ENCODE measurements at regions not wholly inside any gene's neighbourhood (a gene's known extent, or its start where the extent isn't known, plus 50 kb on each side); places are given as distances from the start of the nearest gene placed in this dataset.

GRCh38 chr2:195410074-195410671, 246.9 kb upstream of the SLC39A10 start (continued):
- TF ChIP-seq NR2C1 (IDR thresholded peaks at IDR 0.05) = peak; percentile 70
- TF ChIP-seq ZNF622 (IDR thresholded peaks at IDR 0.05) = no peak
- 0 out of 2 replicates have a peak, but pooled peaks have one; percentile 42 for TF ChIP-seq DPF2 (IDR thresholded peaks at IDR 0.05)
- peak; percentile 51; the same call in 1 of the 2 replicates for TF ChIP-seq IKZF1 (conservative IDR thresholded peaks at IDR 0.05)
- no peak for TF ChIP-seq ETV6 (conservative IDR thresholded peaks at IDR 0.05 in 1 of 2, IDR thresholded peaks at IDR 0.05 in 1 of 2; ENCODE audit: borderline replicate concordance in 1 of 2, low read depth in 1 of 2)
- TF ChIP-seq RELB (IDR thresholded peaks at IDR 0.05; ENCODE audit: low read depth) = peak; percentile 26; the same call in 1 of the 2 replicates
- TF ChIP-seq EP300 (IDR thresholded peaks at IDR 0.05; ENCODE audit: borderline replicate concordance in 1 of 2, control insufficient read depth in 1 of 2, low read depth in 2 of 2, low read length in 2 of 2) = peak; percentile 68 to 83; a peak in 3 of 4 replicates
- peak; percentile 77 for TF ChIP-seq NFIC (IDR thresholded peaks at IDR 0.05; ENCODE audit: low read depth, low read length)
- TF ChIP-seq SPI1 (IDR thresholded peaks at IDR 0.05; ENCODE audit: borderline replicate concordance, insufficient read depth, low read depth, low read length) = peak; percentile 86
- TF ChIP-seq TARDBP (IDR thresholded peaks at IDR 0.05; ENCODE audit: borderline replicate concordance) = no peak
- peak; percentile 58 for TF ChIP-seq MTA2 (IDR thresholded peaks at IDR 0.05; ENCODE audit: low read depth)
- peak; percentile 67 for TF ChIP-seq MEF2B (IDR thresholded peaks at IDR 0.05; ENCODE audit: partially characterized antibody, poor library complexity, severe bottlenecking)
- peak; percentile 44; the same call in 1 of the 2 replicates for TF ChIP-seq BMI1 (IDR thresholded peaks at IDR 0.05; ENCODE audit: borderline replicate concordance)
- TF ChIP-seq KAT2A (conservative IDR thresholded peaks at IDR 0.05; ENCODE audit: control insufficient read depth, low read depth, low read length) = no peak
- TF ChIP-seq BCL11A (IDR thresholded peaks at IDR 0.05; ENCODE audit: low read depth, low read length) = peak; percentile 75
- TF ChIP-seq SIX5 (IDR thresholded peaks at IDR 0.05; ENCODE audit: low read depth, low read length, severe bottlenecking) = no peak
- 0 out of 2 replicates have a peak, but pooled peaks have one; percentile 41 for TF ChIP-seq CBX5 (IDR thresholded peaks at IDR 0.05; ENCODE audit: low read depth)
- TF ChIP-seq, protein P1, sequence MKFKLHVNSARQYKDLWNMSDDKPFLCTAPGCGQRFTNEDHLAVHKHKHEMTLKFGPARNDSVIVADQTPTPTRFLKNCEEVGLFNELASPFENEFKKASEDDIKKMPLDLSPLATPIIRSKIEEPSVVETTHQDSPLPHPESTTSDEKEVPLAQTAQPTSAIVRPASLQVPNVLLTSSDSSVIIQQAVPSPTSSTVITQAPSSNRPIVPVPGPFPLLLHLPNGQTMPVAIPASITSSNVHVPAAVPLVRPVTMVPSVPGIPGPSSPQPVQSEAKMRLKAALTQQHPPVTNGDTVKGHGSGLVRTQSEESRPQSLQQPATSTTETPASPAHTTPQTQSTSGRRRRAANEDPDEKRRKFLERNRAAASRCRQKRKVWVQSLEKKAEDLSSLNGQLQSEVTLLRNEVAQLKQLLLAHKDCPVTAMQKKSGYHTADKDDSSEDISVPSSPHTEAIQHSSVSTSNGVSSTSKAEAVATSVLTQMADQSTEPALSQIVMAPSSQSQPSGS (IDR thresholded peaks at IDR 0.05; ENCODE audit: low read length) = peak; percentile 62; the same call in 1 of the 2 replicates
- TF ChIP-seq CUX1 (IDR thresholded peaks at IDR 0.05; ENCODE audit: insufficient replicate concordance, low read depth, low read length) = no peak
- peak; percentile 60; the same call in 1 of the 2 replicates for TF ChIP-seq NR2F1 (conservative IDR thresholded peaks at IDR 0.05)
- TF ChIP-seq SREBF1 (IDR thresholded peaks at IDR 0.05; ENCODE audit: low read length) = no peak
- 0 out of 2 replicates have a peak, but pooled peaks have one; percentile 34 for TF ChIP-seq FOXM1 (IDR thresholded peaks at IDR 0.05; ENCODE audit: low read depth, low read length)
- no peak for TF ChIP-seq HDAC2 (IDR thresholded peaks at IDR 0.05)

Measured in GM12878 (cell line).